OCI-LY3 (cell line): ENCODE measurements at regions not wholly inside any gene's neighbourhood (a gene's known extent, or its start where the extent isn't known, plus 50 kb on each side); places are given as distances from the start of the nearest gene placed in this dataset.

ENCODE experiments used
- CTCF ChIP-seq: fragments of 200-600, 300-600 bp; sonication (generic); IDR thresholded peaks from 2 replicates; pipeline ENCODE4 v1.5.1; 2014; ENCODE audit warnings: antibody characterized with exemption, low read length, low read depth
- EZH2phosphoT487 ChIP-seq: fragments of 200-600 bp; shearing (Covaris generic); IDR thresholded peaks from 2 replicates; pipeline ENCODE4 v1.6.1; 2018; ENCODE audit warnings: antibody characterized with exemption, mixed run types, low read depth

GRCh38 chr13:107836685-107837084, 378.7 kb downstream of the LIG4 start:
- TF ChIP-seq CTCF (no peak), EZH2phosphoT487 (no peak)
